H1 (cell line): ENCODE measurements at regions not wholly inside any gene's neighbourhood (a gene's known extent, or its start where the extent isn't known, plus 50 kb on each side); places are given as distances from the start of the nearest gene placed in this dataset.

ENCODE experiments used
- CTCF ChIA-PET: fragments of 300-600 bp; sonication (Branson Sonifier 250); formaldehyde crosslinking; loops from one replicate; lab custom pipeline; 2021; ENCODE audit not compliant: partially characterized antibody; lab: Charles Lee
- POLR2A ChIA-PET: fragments of 300-600 bp; sonication (Branson Sonifier 250); formaldehyde crosslinking; loops from one replicate; lab custom pipeline; 2021; ENCODE audit warnings: inconsistent platforms; ENCODE audit not compliant: partially characterized antibody; lab: Charles Lee
- DNase-seq, 2 experiments: peaks; one replicate each; pipeline versions ENCODE4 v3.0.0 to v3.0.0-alpha.2; 2010 to 2022; ENCODE audit warnings: low spot score in 2 of 2, low read depth in 1 of 2, mixed read lengths in 1 of 2
- FAIRE-seq: peaks from 2 replicates; lab custom pipeline; 2011; peaks lifted over from hg19 to GRCh38; lab: Jason Lieb, UNC
- H2AFZ ChIP-seq: 2 replicates; pipeline ENCODE4 v1.8.1; 2012; ENCODE audit warnings: low read length, inconsistent platforms
- H2AK5ac ChIP-seq: 2 replicates; pipeline ENCODE4 v1.6.1; 2013; ENCODE audit warnings: low read depth, low read length
- H2BK120ac ChIP-seq: replicated peaks from 2 replicates; pipeline ENCODE3; 2013; ENCODE audit warnings: low read depth, low read length, inconsistent platforms
- H2BK12ac ChIP-seq: 2 replicates; pipeline ENCODE4 v1.6.1; 2013; ENCODE audit warnings: low read depth, low read length
- H2BK15ac ChIP-seq: 2 replicates; pipeline ENCODE4 v1.6.1; 2013; ENCODE audit warnings: low read length
- H2BK20ac ChIP-seq: 2 replicates; pipeline ENCODE4 v1.6.1; 2013; ENCODE audit warnings: low read length
- H2BK5ac ChIP-seq: 2 replicates; pipeline ENCODE4 v1.6.1; 2013; ENCODE audit warnings: low read depth, low read length
- H3K14ac ChIP-seq: 2 replicates; pipeline ENCODE4 v1.6.1; 2013; ENCODE audit warnings: inconsistent platforms; ENCODE audit not compliant: insufficient read length
- H3K18ac ChIP-seq: 2 replicates; pipeline ENCODE4 v1.6.1; 2013; ENCODE audit warnings: low read length; ENCODE audit errors: extremely low read depth
- H3K23ac ChIP-seq: 2 replicates; pipeline ENCODE4 v1.6.1; 2013; ENCODE audit warnings: inconsistent platforms; ENCODE audit not compliant: insufficient read length
- H3K23me2 ChIP-seq: 2 replicates; pipeline ENCODE4 v1.6.1; 2013; ENCODE audit warnings: low read depth, low read length
- H3K27ac ChIP-seq: 2 replicates; pipeline ENCODE4 v1.6.1; 2011; ENCODE audit warnings: low read depth, low read length, inconsistent platforms
- H3K27me3 ChIP-seq, 4 experiments: replicated peaks in 1 of 4; 1 replicate in 1 of 4; 2 replicates in 3 of 4; pipeline versions ENCODE4 v1.6.1 to v1.8.1; 2011 to 2013; ENCODE audit warnings: low read length in 3 of 4, mild to moderate bottlenecking in 3 of 4, inconsistent platforms in 2 of 4, mixed read lengths in 2 of 4, moderate library complexity in 1 of 4; ENCODE audit not compliant: control insufficient read depth in 3 of 4, insufficient read depth in 3 of 4; ENCODE audit errors: extremely low read depth in 1 of 4
- H3K36me3 ChIP-seq, 4 experiments: 2 replicates each; pipeline versions ENCODE4 v1.6.1 to v1.8.1; 2011 to 2013; ENCODE audit warnings: mild to moderate bottlenecking in 4 of 4, low read length in 3 of 4, moderate library complexity in 2 of 4, control low read depth in 1 of 4, inconsistent platforms in 1 of 4; ENCODE audit not compliant: insufficient read depth in 4 of 4, control insufficient read depth in 2 of 4
- H3K4ac ChIP-seq: replicated peaks from 2 replicates; pipeline ENCODE3; 2013; ENCODE audit warnings: low read length, low read depth, mixed read lengths, inconsistent platforms; ENCODE audit not compliant: insufficient read length
- H3K4me1 ChIP-seq, 4 experiments: replicated peaks in 1 of 4; 1 replicate in 1 of 4; 2 replicates in 3 of 4; pipeline versions ENCODE4 v1.6.1 to v1.8.1; 2011 to 2013; ENCODE audit warnings: low read length in 3 of 4, inconsistent platforms in 2 of 4, mixed read lengths in 1 of 4; ENCODE audit not compliant: insufficient read depth in 4 of 4, control insufficient read depth in 3 of 4
- H3K4me2 ChIP-seq, 2 experiments: 2 replicates each; pipeline versions ENCODE4 v1.6.1 to v1.8.1; 2011 to 2013; ENCODE audit warnings: low read depth in 2 of 2, low read length in 2 of 2, control low read depth in 1 of 2, inconsistent platforms in 1 of 2, mild to moderate bottlenecking in 1 of 2; ENCODE audit not compliant: insufficient read depth in 1 of 2
- H3K4me3 ChIP-seq, 4 experiments: fragments of 200-600, 300-600 bp in 1 of 4; sonication (generic), shearing (Covaris generic), sonication (Bioruptor Twin) in 1 of 4; 2 replicates each; pipeline versions ENCODE4 v1.5.1 to v1.8.1; 2011 to 2016; ENCODE audit warnings: low read length in 4 of 4, low read depth in 3 of 4, control low read depth in 2 of 4, inconsistent platforms in 2 of 4, mild to moderate bottlenecking in 2 of 4, mixed read lengths in 1 of 4, moderate library complexity in 1 of 4; ENCODE audit not compliant: insufficient read depth in 2 of 4; ENCODE audit errors: extremely low read depth in 1 of 4
- H3K56ac ChIP-seq: replicated peaks from 2 replicates; pipeline ENCODE3; 2013; ENCODE audit warnings: low read depth, mild to moderate bottlenecking, mixed read lengths, low read length, inconsistent platforms; ENCODE audit not compliant: insufficient read length
- H3K79me1 ChIP-seq: 2 replicates; pipeline ENCODE4 v1.6.1; 2013; ENCODE audit warnings: low read depth, low read length, control low read depth
- H3K79me2 ChIP-seq, 2 experiments: 2 replicates each; pipeline versions ENCODE4 v1.6.1 to v1.8.1; 2012 to 2013; ENCODE audit warnings: low read length in 2 of 2, mild to moderate bottlenecking in 2 of 2, inconsistent platforms in 1 of 2; ENCODE audit not compliant: insufficient read depth in 2 of 2, control insufficient read depth in 1 of 2
- H3K9ac ChIP-seq, 4 experiments: replicated peaks in 1 of 4; 1 replicate in 1 of 4; 2 replicates in 3 of 4; pipeline versions ENCODE4 v1.6.1 to v1.8.1; 2011 to 2013; ENCODE audit warnings: low read depth in 3 of 4, low read length in 3 of 4, control low read depth in 2 of 4, mild to moderate bottlenecking in 2 of 4, moderate library complexity in 2 of 4, inconsistent platforms in 1 of 4; ENCODE audit errors: extremely low read depth in 1 of 4
- H3K9me3 ChIP-seq, 2 experiments: 2 replicates each; pipeline versions ENCODE4 v1.6.1 to v1.8.1; 2012 to 2013; ENCODE audit warnings: mild to moderate bottlenecking in 2 of 2, moderate library complexity in 2 of 2, control low read depth in 1 of 2, inconsistent platforms in 1 of 2, low read depth in 1 of 2, low read length in 1 of 2, mixed read lengths in 1 of 2; ENCODE audit not compliant: insufficient read depth in 2 of 2
- H4K20me1 ChIP-seq, 2 experiments: replicated peaks in 1 of 2; 2 replicates each; pipeline versions ENCODE3 to v1.8.1; 2011 to 2013; ENCODE audit warnings: inconsistent platforms in 2 of 2, low read length in 2 of 2, mild to moderate bottlenecking in 1 of 2; ENCODE audit not compliant: insufficient read depth in 2 of 2, control insufficient read depth in 1 of 2
- H4K5ac ChIP-seq: 2 replicates; pipeline ENCODE4 v1.6.1; 2013; ENCODE audit warnings: low read length, low read depth, mixed read lengths, inconsistent platforms; ENCODE audit not compliant: insufficient read length
- H4K8ac ChIP-seq: 2 replicates; pipeline ENCODE4 v1.8.0; 2013; ENCODE audit warnings: mild to moderate bottlenecking, moderate library complexity, low read length, inconsistent platforms; ENCODE audit not compliant: insufficient read depth; ENCODE audit errors: extremely low read depth
- H4K91ac ChIP-seq: replicated peaks from 2 replicates; pipeline ENCODE3; 2013; ENCODE audit warnings: low read length, mixed read lengths, inconsistent platforms; ENCODE audit not compliant: insufficient read length
- EGR1 ChIP-seq: IDR thresholded peaks from 2 replicates; pipeline ENCODE4 v1.6.1; 2011; ENCODE audit warnings: low read depth, low read length, borderline replicate concordance
- GTF2F1 ChIP-seq: IDR thresholded peaks from 2 replicates; pipeline ENCODE4 v1.6.1; 2012; ENCODE audit warnings: low read depth, low read length, improper control_type of control experiment, borderline replicate concordance
- RAD21 ChIP-seq, 2 experiments: IDR thresholded peaks in 1 of 2; conservative IDR thresholded peaks in 1 of 2; 2 replicates each; pipeline ENCODE4 v1.6.1; 2011; ENCODE audit warnings: low read depth in 2 of 2, low read length in 2 of 2, improper control_type of control experiment in 1 of 2, inconsistent platforms in 1 of 2, mild to moderate bottlenecking in 1 of 2, moderate library complexity in 1 of 2
- RFX5 ChIP-seq: IDR thresholded peaks from 2 replicates; pipeline ENCODE4 v1.6.1; 2011; ENCODE audit warnings: low read depth, low read length, improper control_type of control experiment, borderline replicate concordance
- RNF2 ChIP-seq: fragments of 200-900, 300-1000 bp; sonication (generic); IDR thresholded peaks from 2 replicates; pipeline ENCODE4 v1.7.1; 2016; ENCODE audit warnings: borderline replicate concordance, low read depth, mild to moderate bottlenecking, antibody characterized with exemption, low read length; ENCODE audit not compliant: poor library complexity, severe bottlenecking; ENCODE audit errors: missing control alignments
- SP2 ChIP-seq: IDR thresholded peaks from 2 replicates; pipeline ENCODE4 v1.6.1; 2012; ENCODE audit warnings: mild to moderate bottlenecking, low read length, inconsistent platforms
- TBP ChIP-seq: IDR thresholded peaks from 2 replicates; pipeline ENCODE4 v1.6.1; 2011; ENCODE audit warnings: low read depth, low read length, improper control_type of control experiment
- TEAD4 ChIP-seq: IDR thresholded peaks from 2 replicates; pipeline ENCODE4 v1.6.1; 2012; ENCODE audit warnings: low read depth, low read length, inconsistent platforms, mixed read lengths
- WGBS, 2 experiments: shearing (Covaris generic) in 1 of 2; methylation state at CpG; one replicate each; pipeline versions ENCODE4 v1.1.6 to v1.1.7; 2013 to 2015; ENCODE audit warnings: low lambda C conversion rate in 2 of 2, mixed read lengths in 2 of 2, inconsistent platforms in 1 of 2, low coverage in 1 of 2, missing lambda C conversion rate in 1 of 2; ENCODE audit not compliant: insufficient replicate concordance in 2 of 2, insufficient coverage in 1 of 2, insufficient read length in 1 of 2; ENCODE audit errors: extremely low coverage in 1 of 2, missing lambda C conversion rate in 1 of 2; 5-methylcytosine and 5-hydroxymethylcytosine counted together

GRCh38 chr10:113473851-113474250 is 79.0 kb upstream of the HABP2 start:
- 89% methylated on average over 3 of the region's 3 CpGs; no CpG with 5 or more reads in 1 of the 2 experiments for WGBS, 2 experiments

More at GRCh38 chr10:113473851-113474250, 79.0 kb upstream of the HABP2 start:
- H3K27ac ChIP-seq = no peak overlapping the region
- no peak for DNase-seq
- H3K79me1 ChIP-seq = no peaks in the 10 kb centered on the region
- H2BK20ac ChIP-seq = no peak overlapping the region
- no peak overlapping the region for H2BK5ac ChIP-seq
- ChIA-PET CTCF (interaction anchor here (1.0 to 2.2 kb wide), 6 partner anchors 11 to 152 kb away, joined by 3 to 9 read pairs (median 5); no protein-coding TSS in a partner anchor), POLR2A (interaction anchor here (0.5 kb wide), 1 partner anchor 10 kb away, joined by 5 read pairs; no protein-coding TSS in a partner anchor)
- H2BK120ac ChIP-seq = no peak overlapping the region
- no peak overlapping the region for H3K4me3 ChIP-seq
- H2BK15ac ChIP-seq = no peak overlapping the region
- H4K91ac ChIP-seq = no peak overlapping the region
- H2BK12ac ChIP-seq = no peak overlapping the region
- H2AK5ac ChIP-seq = no peak overlapping the region
- H3K27me3 ChIP-seq = no peaks in the 10 kb centered on the region
- no peak overlapping the region for H3K14ac ChIP-seq
- no peak for FAIRE-seq
- no peak overlapping the region for H3K56ac ChIP-seq
- H2AFZ ChIP-seq = no peak overlapping the region
- no peaks in the 10 kb centered on the region for H4K20me1 ChIP-seq
- H4K5ac ChIP-seq = no peak overlapping the region
- no peaks in the 10 kb centered on the region for H3K4me1 ChIP-seq
- H3K18ac ChIP-seq = no peak overlapping the region
- H3K9me3 ChIP-seq = peaks cover under 1 to 4% of the 10 kb centered on the region in 2 experiments; a peak in 2 of 4 replicates
- H3K23ac ChIP-seq = no peak overlapping the region
- no peak overlapping the region for H4K8ac ChIP-seq
- no peak overlapping the region for H3K4ac ChIP-seq
- H3K9ac ChIP-seq = no peak overlapping the region
- TF ChIP-seq RFX5 (no peak), TEAD4 (no peak), SP2 (no peak), GTF2F1 (no peak), RAD21 (IDR thresholded peaks at IDR 0.05 in 1 of 2, conservative IDR thresholded peaks at IDR 0.05 in 1 of 2; ENCODE audit: low read depth in 2 of 2, low read length in 2 of 2) (no peak), TBP (no peak), RNF2 (no peak), EGR1 (no peak)
- TF ChIP-seq, all 59 proteins: peak for 0
- Histone ChIP-seq H3K4me2 (no peak overlapping the region), H3K23me2 (no peaks in the 10 kb centered on the region), H3K79me2 (no peaks in the 10 kb centered on the region), H3K36me3 (no peaks in the 10 kb centered on the region)
